Activated T-cell treated with anti-CD3 and anti-CD28 coated beads for 24 hours (primary cell): ENCODE measurements at regions not wholly inside any gene's neighbourhood (a gene's known extent, or its start where the extent isn't known, plus 50 kb on each side); places are given as distances from the start of the nearest gene placed in this dataset.

Source experiments
- DNase-seq: peaks from one replicate; pipeline ENCODE4 v3.0.0-alpha.2; 2020; ENCODE audit warnings: low read depth

GRCh38 chr2:133667085-133667484, 98.8 kb upstream of the NCKAP5 start:
- DNase-seq: no peak

- DNase-seq: no peak
Observed at GRCh38 chr2:133667968-133668367, 99.7 kb upstream of the NCKAP5 start.

GRCh38 chr2:133668547-133668946, 100.3 kb upstream of the NCKAP5 start:
- no peak for DNase-seq

GRCh38 chr2:133673305-133673905, 105.1 kb upstream of the NCKAP5 start:
- DNase-seq: no peak

GRCh38 chr2:133674066-133674432, 105.8 kb upstream of the NCKAP5 start:
- DNase-seq: no peak

GRCh38 chr2:133674433-133675331, 106.4 kb upstream of the NCKAP5 start:
- no peak for DNase-seq

GRCh38 chr2:133676392-133677130, 108.3 kb upstream of the NCKAP5 start:
- DNase-seq: no peak

- no peak for DNase-seq
Observed at GRCh38 chr2:133680343-133681049, 112.2 kb upstream of the NCKAP5 start.

- DNase-seq: no peak
Observed at GRCh38 chr2:133682347-133682746, 114.1 kb upstream of the NCKAP5 start.

- DNase-seq: no peak
Observed at GRCh38 chr2:133682906-133683305, 114.6 kb upstream of the NCKAP5 start.

- no peak for DNase-seq
Observed at GRCh38 chr2:133685636-133686215, 117.5 kb upstream of the NCKAP5 start.

GRCh38 chr2:133690780-133691179, 122.5 kb upstream of the NCKAP5 start:
- no peak for DNase-seq

- DNase-seq: no peak
Observed at GRCh38 chr2:133691336-133691735, 123.1 kb upstream of the NCKAP5 start.

- DNase-seq: no peak
Observed at GRCh38 chr2:133705287-133705686, 137.0 kb upstream of the NCKAP5 start.

- DNase-seq: no peak
Observed at GRCh38 chr2:133710613-133711012, 142.3 kb upstream of the NCKAP5 start.

GRCh38 chr2:133711201-133711600, 142.9 kb upstream of the NCKAP5 start:
- no peak for DNase-seq

- DNase-seq: no peak
Observed at GRCh38 chr2:133711806-133712205, 143.5 kb upstream of the NCKAP5 start.

GRCh38 chr2:133712369-133712768, 144.1 kb upstream of the NCKAP5 start:
- no peak for DNase-seq

- no peak for DNase-seq
Observed at GRCh38 chr2:133713049-133713580, 144.9 kb upstream of the NCKAP5 start.

- no peak for DNase-seq
Observed at GRCh38 chr2:133716166-133716565, 147.9 kb upstream of the NCKAP5 start.

GRCh38 chr2:133717497-133717896, 149.2 kb upstream of the NCKAP5 start:
- DNase-seq: no peak
